Natural killer cell (primary cell): ENCODE measurements at regions not wholly inside any gene's neighbourhood (a gene's known extent, or its start where the extent isn't known, plus 50 kb on each side); places are given as distances from the start of the nearest gene placed in this dataset.

Experiments
- ATAC-seq, 3 donors: fragments of 150-1000 bp in 2 of 3; fragments of 200-7000 bp in 1 of 3; cut with Tn5 transposase; 1 replicate in 1 of 3; 2 replicates in 2 of 3; pipeline ENCODE4 v1.10.0; 2021; ENCODE audit warnings: mild to moderate bottlenecking in 2 of 3, moderate library complexity in 2 of 3
- DNase-seq, 2 donors: peaks; one replicate each; pipeline versions ENCODE4 v3.0.0 to v3.0.0-alpha.2; 2013 to 2021; ENCODE audit warnings: mixed read lengths in 1 of 2
- H3K27ac ChIP-seq: one replicate; pipeline ENCODE4 v1.5.1; 2013; ENCODE audit warnings: mild to moderate bottlenecking, low read length
- H3K27me3 ChIP-seq: one replicate; pipeline ENCODE4 v1.6.1; 2013; ENCODE audit warnings: low read length; ENCODE audit not compliant: control insufficient read depth, insufficient read depth
- H3K36me3 ChIP-seq: one replicate; pipeline ENCODE4 v1.6.1; 2013; ENCODE audit warnings: low read length; ENCODE audit not compliant: control insufficient read depth, insufficient read depth
- H3K4me1 ChIP-seq: one replicate; pipeline ENCODE4 v1.6.1; 2013; ENCODE audit warnings: low read length; ENCODE audit not compliant: control insufficient read depth, insufficient read depth
- H3K4me3 ChIP-seq: one replicate; pipeline ENCODE4 v1.5.1; 2013; ENCODE audit warnings: low read length
- H3K9me3 ChIP-seq: one replicate; pipeline ENCODE4 v1.6.1; 2013; ENCODE audit warnings: low read length; ENCODE audit not compliant: control insufficient read depth, insufficient read depth
- H3K27ac Mint-ChIP-seq, 2 donors: one replicate each; pipeline ENCODE4 v1.8.0; 2022; ENCODE audit warnings: mild to moderate bottlenecking in 2 of 2, mixed read lengths in 2 of 2, moderate library complexity in 1 of 2
- H3K27me3 Mint-ChIP-seq, 2 donors: one replicate each; pipeline ENCODE4 v1.8.0; 2022; ENCODE audit warnings: low read depth in 2 of 2, mixed read lengths in 2 of 2
- H3K36me3 Mint-ChIP-seq: one replicate; pipeline ENCODE4 v1.8.0; 2022; ENCODE audit warnings: mixed read lengths
- H3K4me1 Mint-ChIP-seq, 2 donors: one replicate each; pipeline ENCODE4 v1.8.0; 2022; ENCODE audit warnings: mixed read lengths in 2 of 2
- H3K4me3 Mint-ChIP-seq: one replicate; pipeline ENCODE4 v1.8.0; 2022; ENCODE audit warnings: mild to moderate bottlenecking, moderate library complexity, mixed read lengths
- H3K9me3 Mint-ChIP-seq, 2 donors: one replicate each; pipeline ENCODE4 v1.8.0; 2022; ENCODE audit warnings: mixed read lengths in 2 of 2
- CTCF ChIP-seq: fragments of 200-600 bp; IDR thresholded peaks from one replicate; pipeline ENCODE4 v1.8.0; 2022; ENCODE audit warnings: antibody characterized with exemption
- WGBS: methylation state at CpG from one replicate; pipeline ENCODE4 v1.1.7; 2013; ENCODE audit warnings: missing lambda C conversion rate; ENCODE audit not compliant: insufficient coverage; 5-methylcytosine and 5-hydroxymethylcytosine counted together
- intact Hi-C: fragments of 100-400 bp; cut with micrococcal nuclease; formaldehyde crosslinking; loops from one replicate; pipeline ENCODE4 v1.14.2; 2022

- H3K4me1 Mint-ChIP-seq, result no peaks in the 10 kb centered on the region
- no peak for TF ChIP-seq CTCF
- no peak for DNase-seq
- H3K36me3 Mint-ChIP-seq, result no peaks in the 10 kb centered on the region
- H3K4me3 Mint-ChIP-seq, result no peak overlapping the region
- no peaks in the 10 kb centered on the region for H3K27me3 ChIP-seq
- H3K27me3 Mint-ChIP-seq, result no peaks in the 10 kb centered on the region
- no peaks in the 10 kb centered on the region for H3K9me3 ChIP-seq
- ATAC-seq, result no peak
- H3K4me1 ChIP-seq, result no peaks in the 10 kb centered on the region
- intact Hi-C loops, result no loop called here
- H3K9me3 Mint-ChIP-seq, result no peaks in the 10 kb centered on the region
- 93% methylated on average over 6 of the region's 6 CpGs for WGBS
- no peak overlapping the region for H3K27ac Mint-ChIP-seq
- H3K27ac ChIP-seq, result no peak overlapping the region
- no peak overlapping the region for H3K4me3 ChIP-seq
- H3K36me3 ChIP-seq, result no peaks in the 10 kb centered on the region
Measured at GRCh38 chr14:65238456-65238855, 136.1 kb upstream of the MAX start.

- no peaks in the 10 kb centered on the region for H3K36me3 ChIP-seq
- no peaks in the 10 kb centered on the region for H3K9me3 ChIP-seq
- no peak for TF ChIP-seq CTCF
- ATAC-seq (no peak), DNase-seq (no peak)
- peaks cover 6% of the 10 kb centered on the region for H3K4me1 ChIP-seq
- Mint-ChIP-seq H3K4me1 (no peaks in the 10 kb centered on the region), H3K4me3 (no peak overlapping the region), H3K27me3 (no peaks in the 10 kb centered on the region), H3K27ac (no peak overlapping the region), H3K36me3 (no peaks in the 10 kb centered on the region), H3K9me3 (no peaks in the 10 kb centered on the region)
- intact Hi-C loops, result no loop called here
- 94% methylated on average over 10 of the region's 10 CpGs for WGBS
- H3K27ac ChIP-seq, result no peak overlapping the region
- no peak overlapping the region for H3K4me3 ChIP-seq
- H3K27me3 ChIP-seq, result no peaks in the 10 kb centered on the region
Measured at GRCh38 chr14:65239143-65239937, 137.0 kb upstream of the MAX start.

GRCh38 chr14:65239938-65240296, 137.6 kb upstream of the MAX start:
- no peak overlapping the region for H3K27ac ChIP-seq
- no peak for DNase-seq
- no peak for ATAC-seq
- H3K36me3 Mint-ChIP-seq, result no peaks in the 10 kb centered on the region
- no peaks in the 10 kb centered on the region for H3K27me3 Mint-ChIP-seq
- intact Hi-C loops, result no loop called here
- no peak overlapping the region for H3K4me3 Mint-ChIP-seq
- H3K36me3 ChIP-seq, result no peaks in the 10 kb centered on the region
- no peak overlapping the region for H3K4me3 ChIP-seq
- H3K27me3 ChIP-seq, result no peaks in the 10 kb centered on the region
- no peaks in the 10 kb centered on the region for H3K9me3 Mint-ChIP-seq
- TF ChIP-seq CTCF, result no peak
- no peaks in the 10 kb centered on the region for H3K4me1 Mint-ChIP-seq
- 80% methylated on average over 1 of the region's 1 CpG for WGBS
- H3K27ac Mint-ChIP-seq, result no peak overlapping the region
- no peaks in the 10 kb centered on the region for H3K9me3 ChIP-seq
- H3K4me1 ChIP-seq, result peaks cover 6% of the 10 kb centered on the region
